HG03108 (cell line): ENCODE measurements at regions not wholly inside any gene's neighbourhood (a gene's known extent, or its start where the extent isn't known, plus 50 kb on each side); places are given as distances from the start of the nearest gene placed in this dataset.
A peak's percentile ranks its signal among the peaks of the same experiment; 100 is the strongest.
"Not testable (repeated sequence)": the region's sequence is repeated elsewhere in the genome, so short reads cannot be mapped to it uniquely, and the experiment has no call there.

Source experiments
- ATAC-seq: cut with Tn5 transposase; IDR thresholded peaks from one replicate; pipeline ENCODE4 v1.9.1; 2021; ENCODE audit warnings: moderate library complexity; ENCODE audit not compliant: unreplicated experiment

DNA sequence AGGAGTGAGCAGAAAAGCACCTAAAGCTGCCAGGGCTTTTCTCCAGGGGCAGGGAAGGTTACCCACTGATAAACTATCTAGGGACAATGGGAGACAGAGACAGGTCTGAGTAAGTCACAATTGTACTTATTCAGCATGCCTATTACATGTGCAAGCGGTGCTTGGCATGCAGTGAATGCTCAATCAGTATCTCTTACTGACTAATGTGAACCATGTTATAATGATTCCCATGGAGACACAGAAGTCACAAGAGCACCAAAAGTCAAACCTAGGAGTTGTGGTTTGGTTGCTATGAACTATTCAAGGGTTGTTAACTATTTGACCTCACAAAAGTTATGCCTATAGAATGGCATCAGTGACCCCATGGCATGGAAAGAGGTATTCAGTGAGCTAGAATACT, 50.0 kb upstream of the RASGRP1 start:
- no peak for ATAC-seq

DNA sequence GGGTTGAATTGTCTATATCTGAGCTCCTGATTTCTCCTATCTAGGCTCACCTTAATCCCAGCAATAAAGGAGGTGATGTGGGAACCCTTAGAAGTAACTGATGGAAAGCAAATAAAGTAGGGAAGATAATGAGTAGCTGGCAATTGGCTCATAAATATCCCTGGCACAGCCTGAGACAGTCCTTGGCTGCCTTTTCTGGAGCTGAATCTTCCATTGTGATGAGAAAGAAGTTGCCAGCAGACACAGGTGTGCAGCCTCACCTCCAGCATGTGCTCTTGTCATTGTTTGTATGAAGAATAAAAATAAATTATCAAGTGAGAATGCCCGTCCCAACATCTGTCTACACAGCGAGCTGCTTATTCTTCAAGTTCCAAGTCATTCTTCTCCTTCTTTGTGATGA, 53.2 kb upstream of the RASGRP1 start:
- no peak for ATAC-seq

DNA sequence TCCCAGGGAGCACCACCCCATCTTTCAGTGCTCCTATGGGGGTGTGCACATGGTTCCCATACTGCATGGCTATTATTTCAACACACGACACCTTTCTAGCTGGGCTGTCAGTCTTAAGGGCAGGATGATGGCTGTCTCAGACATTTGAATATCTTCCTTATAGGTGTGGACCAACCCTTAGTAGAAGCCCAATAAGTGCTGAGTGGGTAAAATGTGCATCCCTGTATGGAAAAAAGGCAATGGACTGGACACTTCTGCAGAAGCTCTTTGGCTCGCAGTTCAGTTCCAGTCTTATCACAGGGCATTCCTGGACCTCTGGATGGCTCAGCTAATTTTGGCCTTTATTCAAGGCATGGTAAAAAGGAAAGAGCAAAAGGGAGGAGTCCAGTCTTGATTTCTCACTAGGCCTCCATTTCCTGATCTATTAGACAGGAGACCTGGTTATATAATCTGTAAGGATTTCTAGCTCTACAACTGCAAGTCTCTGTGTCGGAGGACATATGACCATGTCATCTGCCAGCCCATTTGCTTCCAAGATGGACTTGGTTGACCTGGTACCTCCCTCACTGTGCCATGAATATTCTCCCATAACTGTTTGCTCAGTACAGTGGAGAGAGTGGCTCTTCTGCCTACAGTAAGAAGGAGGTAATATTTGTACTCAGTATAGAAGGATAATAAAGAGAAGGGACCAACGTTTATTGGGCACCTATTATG, 53.8 kb upstream of the RASGRP1 start:
- ATAC-seq = no peak

DNA sequence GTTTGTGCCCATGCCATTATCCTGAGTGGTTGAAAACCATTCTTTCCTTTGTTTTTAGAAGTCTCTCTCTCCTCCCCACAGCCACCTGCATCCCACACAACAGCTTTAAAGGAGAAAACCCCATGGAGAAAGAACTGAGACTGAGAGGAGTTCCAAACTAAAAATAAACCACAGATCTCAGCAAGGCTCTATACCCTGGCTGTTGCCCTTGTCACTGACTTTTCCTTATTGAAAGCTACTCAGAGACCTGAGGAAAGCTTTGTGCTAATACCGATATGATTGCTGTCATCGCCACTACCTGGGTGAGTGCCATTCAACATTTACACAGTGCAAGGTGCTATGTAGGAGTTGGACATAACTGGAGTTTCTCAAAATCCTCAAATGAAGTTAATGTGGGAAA, 55.5 kb upstream of the RASGRP1 start:
- ATAC-seq = no peak

DNA sequence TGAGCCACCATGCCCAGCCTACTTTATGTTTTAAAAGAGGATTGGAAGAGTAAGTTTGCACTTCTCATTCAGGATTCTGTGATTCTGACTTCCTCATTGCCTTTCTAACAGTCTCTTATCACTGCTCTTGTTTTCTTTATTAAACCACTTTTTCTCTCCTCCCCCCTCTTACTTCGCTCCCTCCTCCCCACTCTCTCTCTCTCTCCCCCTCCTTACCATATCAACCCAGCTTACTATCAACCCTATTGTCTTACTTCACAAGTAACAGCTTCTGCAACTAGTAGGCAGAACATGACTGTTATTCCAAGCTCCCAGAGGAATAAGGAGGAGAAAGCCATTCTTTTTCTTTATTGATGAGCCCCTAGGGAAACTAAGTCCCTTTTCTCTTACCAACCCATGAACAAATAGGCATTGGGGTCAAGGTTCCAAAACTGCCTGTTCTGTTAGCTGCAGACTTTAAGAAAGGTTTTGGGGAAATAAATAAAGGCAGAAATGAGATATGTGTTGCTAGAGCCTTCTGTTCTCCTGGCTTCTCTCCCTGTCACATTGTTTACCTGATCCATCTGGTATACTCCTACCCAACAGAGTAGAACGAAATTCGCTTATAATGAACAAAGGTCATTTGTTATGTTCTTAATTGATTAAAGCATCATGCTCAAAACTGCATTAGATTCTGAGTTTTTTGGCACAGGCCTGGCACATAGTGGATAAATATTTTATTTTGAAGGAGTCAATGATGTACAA, 56.4 kb upstream of the RASGRP1 start:
- no peak for ATAC-seq

DNA sequence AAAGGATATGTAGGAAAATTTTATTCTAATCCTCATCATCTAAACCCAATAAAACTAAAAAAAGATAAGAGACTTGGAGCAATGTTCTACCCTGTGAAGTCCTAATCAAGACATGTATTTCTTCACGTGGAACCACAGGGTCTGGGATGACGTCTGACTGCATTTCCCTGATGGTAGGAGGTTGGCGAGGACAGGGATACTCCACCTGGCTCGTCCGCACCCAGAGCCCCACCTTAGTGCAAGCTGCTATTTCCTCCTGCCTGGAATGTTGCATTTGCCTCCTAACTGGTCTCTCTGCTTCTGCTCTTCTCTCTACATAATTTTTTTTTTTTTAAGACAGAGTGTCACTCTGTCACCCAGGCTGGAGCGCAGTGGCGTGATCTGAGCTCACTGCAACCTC, 57.7 kb upstream of the RASGRP1 start:
- no peak for ATAC-seq

DNA sequence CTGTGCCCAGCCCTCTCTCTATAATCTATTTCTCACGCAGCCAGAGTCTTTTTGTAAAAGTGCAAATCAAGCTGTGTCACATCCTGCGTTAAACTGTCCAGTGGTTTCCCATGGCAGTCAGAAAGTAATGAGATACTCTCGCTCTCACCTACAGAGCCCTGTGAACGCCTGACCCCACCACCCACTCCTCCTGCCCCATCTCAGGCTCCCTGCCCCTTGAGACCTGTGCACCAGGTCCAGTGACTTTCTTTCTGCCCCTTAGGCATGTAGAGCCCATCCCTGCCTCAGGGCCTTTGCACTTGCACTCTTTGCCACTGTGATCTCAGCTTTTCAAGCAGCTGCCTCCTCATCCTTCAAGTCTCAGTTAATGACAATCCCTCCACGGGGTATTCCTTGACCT, 58.3 kb upstream of the RASGRP1 start:
- no peak for ATAC-seq

DNA sequence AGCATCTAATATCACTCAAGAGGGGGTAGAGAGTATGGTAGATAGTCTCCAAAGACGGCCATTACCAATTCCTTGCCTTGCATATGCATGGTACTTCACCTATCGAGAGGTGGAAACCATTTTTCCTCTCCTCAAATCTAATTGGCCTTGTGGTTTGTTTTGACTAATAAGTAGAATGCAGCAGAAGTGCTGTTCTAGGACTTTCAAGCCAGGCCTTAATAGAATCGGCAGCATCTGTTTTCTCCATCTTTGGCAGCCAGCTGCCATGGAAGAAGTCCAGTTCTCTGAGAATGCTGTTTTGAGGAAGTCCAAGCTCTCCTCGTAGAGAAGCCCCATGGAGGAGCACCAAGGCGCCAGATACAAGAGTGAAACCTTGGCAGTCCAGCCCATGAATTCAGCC, 59.1 kb upstream of the RASGRP1 start:
- no peak for ATAC-seq

DNA sequence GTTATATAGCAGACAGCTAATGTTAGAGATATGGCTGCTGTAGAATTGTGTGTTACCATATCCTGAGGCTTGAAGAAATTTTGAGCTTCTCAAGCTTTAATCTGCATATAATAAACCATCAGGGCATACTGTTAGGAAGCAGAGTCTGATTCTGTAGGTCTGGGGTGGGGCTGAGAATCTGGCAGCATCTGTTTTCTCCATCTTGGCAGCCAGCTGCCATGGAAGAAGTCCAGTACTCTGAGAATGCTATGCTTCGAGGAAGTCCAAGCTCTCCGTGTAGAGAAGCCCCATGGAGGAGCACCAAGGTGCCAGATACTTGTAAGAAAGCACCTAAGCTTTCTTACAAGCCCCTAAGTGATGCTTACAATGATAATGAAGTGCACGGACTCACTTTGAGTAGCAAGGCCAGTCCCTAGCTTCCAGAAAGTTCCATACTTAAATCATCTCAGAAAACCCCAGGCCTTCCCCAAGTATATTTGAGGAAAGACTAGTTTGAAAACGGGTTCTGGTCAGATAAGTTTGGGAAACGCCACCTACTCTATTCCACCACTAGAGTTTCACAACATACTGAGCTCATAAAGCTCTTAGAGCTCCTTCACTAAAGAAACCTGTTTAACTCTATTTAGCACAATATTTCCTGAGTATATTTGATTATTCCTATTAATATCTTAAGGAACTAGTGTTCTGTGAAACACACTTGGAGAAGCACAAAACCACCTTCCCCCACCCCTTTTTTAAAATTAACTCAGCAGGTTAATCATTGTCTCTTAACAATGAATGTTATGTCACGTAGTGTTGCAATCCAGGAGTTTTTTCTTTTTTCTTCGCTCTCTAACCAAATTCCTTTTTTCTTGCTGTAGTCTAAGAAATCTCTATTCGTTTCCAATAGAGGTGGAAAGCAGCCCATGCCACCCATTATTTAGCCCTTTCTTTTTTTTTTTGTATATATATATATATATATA, 59.9 kb upstream of the RASGRP1 start:
- ATAC-seq = no peak

DNA sequence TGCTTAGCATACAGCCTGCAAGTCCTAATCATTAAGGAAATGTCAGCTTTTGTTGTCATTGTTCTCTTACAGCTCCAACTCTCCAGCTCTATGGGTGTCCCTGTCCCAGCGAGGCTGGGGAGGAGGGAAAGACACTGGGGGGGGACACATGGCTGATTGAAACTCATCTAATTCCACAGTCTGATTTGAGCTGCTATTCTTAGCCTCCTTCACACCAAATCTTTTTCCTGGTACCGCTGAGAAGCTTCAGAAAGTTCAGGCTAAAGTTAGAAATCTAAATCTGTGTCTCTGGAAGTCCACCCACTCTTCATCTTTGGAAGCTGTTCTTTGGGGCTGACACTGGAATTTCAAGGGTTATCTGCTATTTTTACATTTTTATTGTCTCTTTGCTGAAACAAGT, 61.3 kb upstream of the RASGRP1 start:
- no peak for ATAC-seq

DNA sequence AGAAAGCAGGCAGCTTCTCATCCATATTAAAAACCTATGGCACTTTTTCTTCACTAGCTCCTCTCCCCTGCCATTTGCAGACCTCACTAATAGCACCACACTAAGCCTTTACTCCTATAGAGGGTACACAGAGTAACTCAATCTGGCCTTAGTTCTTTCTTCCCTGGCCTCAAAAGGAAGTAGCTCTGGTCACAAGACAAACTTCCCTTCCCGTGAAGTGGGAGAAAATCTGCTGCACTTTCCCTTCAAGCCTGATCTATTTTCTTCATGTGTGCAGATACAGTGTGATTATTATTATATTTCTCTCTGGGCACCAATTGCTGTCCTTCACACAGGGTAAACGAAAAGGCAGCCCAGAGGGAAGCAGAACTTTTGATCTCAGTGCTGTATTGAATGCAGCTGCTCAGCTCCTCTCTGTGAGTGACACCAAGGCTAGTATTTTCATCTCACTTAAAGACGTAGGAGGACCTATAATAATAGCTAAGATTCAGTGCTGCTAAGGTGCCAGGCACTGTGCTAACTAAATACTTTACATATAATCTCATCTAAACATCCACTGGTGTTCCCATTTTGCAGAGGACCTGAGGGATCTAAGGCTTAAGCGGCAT, 61.9 kb upstream of the RASGRP1 start:
- no peak for ATAC-seq

DNA sequence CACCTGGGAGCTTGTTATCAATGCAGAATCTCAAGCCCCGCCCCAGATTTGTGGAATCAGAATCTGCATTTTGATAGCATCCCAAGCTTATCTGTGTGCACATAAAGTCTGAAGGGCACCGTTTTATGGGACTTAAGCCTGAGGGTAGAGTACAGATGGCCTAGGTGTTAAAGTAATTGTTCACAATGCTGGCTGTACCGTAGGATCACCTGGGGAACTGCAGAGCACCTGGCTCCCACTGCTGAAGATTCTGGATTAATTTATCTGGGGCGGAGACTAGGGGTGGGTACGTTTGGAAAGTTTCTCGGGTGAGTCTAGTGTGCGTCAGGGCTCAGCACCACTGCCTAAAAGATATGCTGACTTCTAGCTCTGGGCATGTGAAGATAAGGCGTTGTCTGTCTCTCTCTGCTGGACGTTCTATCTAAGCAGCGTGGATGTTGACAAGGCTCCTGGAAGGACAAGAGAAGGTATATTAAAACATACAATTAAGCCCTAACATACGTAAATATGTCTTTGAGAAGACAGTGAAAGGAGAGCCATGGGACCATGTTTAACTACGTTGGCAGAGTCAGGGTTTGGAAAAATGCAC, 63.2 kb upstream of the RASGRP1 start:
- no peak for ATAC-seq

DNA sequence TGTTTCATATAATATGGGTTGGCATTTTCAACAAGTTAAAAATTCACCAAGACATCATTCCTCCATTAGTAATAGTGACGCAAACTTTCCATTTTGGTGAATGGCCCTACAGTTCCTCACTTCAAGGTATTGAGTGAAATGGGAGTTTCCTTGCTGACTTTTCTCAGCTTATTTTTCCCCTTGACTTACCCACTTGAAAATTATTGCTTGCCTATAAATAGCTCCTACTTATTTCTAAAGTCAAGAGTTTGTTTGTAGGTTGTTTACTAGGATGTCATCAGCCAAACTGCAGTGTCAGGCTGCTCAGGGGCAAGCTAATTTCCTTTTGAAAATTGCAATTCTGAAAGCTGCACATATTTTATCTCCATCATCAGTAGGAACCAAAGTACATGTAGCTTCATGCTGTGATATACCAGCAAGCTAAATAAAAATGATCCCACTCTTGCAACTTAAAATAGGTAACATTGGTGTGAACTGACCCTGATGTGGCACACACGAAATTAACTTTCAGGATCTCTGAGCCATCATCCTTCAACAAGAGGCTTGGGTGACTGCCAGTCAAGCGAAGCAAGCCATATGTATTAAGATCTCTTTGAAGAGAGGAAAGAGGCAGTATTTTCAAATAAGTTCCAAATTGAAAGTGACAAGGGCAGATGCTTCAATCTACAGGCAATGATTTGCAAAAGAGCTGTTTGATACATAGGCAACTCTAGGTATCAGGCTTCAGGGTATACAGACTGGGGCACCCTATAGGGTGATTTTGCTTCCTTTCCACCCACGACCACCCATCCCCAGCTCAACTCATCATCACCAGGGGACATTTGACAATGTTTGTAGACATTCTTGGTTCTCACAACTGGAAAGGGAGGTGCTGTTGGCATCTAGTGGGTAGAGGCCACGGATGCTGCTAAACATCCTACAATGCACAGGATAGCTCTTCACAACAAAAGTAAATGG, 66.8 kb upstream of the RASGRP1 start:
- no peak for ATAC-seq

DNA sequence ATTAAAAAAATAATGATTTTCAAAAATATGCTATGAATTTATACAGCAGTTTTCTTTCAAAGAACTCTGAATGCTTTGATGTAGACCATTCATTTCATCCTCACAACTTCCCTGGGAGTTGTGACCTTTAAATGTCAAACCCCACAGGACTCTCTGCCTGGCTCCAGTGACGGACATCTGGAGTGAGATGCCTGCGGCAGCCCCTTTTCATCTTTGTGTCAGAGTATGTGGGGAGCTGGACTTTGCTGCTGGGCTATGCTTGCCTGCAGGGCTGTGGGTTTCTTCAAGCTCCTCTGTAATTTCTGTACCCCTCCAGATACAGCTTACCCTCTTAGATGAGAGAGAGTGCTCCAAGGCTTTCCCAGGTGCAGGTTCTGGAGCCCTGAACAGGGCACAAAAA, 70.6 kb upstream of the RASGRP1 start:
- ATAC-seq = no peak

DNA sequence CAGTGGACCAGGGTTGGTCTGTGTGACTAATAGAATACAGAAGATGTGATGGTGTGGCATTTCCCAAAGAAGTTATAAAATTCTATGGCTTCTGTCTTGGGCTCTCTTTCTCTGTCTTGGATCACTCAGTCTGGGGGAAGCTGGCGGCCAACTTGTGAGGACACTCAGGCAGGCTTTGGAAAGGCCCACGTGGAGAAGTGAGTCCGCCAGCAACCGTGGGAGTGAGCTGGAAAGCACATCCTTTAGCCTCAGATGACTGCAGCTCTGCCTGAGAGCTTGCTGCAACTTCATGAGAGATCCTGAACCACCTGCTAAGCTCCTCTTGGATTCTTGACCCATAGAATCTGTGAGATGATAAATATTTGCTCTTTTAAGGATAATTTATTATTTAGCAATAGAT, 72.0 kb upstream of the RASGRP1 start:
- no peak for ATAC-seq

DNA sequence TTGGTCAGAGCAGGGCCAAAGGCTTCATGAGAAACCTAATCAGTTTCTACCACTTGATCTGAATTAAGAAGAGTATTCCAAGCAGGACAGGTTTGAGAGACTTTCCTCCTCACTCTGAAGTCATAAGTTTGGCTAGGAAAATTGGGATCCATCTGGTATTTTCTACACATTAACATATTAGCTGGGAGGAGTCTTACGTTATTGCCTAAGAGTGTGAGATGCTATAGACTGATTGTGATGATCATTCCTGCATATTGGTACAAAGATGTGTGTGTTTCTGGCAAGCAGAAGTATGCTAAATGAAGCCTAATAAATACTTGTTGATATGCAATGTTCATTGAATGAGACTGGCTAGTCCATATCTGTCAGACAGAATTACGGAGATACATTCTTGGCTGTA, 73.5 kb upstream of the RASGRP1 start:
- ATAC-seq = no peak

DNA sequence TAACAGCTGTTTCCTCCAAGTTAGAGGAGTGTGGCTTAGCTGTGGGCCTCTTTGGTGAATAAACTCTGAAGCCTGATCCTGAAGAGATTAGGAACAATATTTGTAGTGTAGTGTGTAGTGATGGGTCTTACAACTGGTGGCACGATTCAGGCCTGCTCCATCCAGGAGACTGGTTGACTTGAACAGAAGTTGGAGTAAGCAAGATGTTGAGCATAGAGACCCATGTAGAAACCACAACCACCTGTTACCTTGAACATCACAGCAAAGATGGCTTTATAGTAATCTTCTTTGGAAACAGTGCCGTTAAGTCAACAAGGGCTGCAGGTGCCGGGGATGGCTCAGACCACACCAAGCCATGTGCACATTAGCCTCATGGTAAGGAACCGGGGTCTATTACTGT, 74.2 kb upstream of the RASGRP1 start:
- no peak for ATAC-seq

DNA sequence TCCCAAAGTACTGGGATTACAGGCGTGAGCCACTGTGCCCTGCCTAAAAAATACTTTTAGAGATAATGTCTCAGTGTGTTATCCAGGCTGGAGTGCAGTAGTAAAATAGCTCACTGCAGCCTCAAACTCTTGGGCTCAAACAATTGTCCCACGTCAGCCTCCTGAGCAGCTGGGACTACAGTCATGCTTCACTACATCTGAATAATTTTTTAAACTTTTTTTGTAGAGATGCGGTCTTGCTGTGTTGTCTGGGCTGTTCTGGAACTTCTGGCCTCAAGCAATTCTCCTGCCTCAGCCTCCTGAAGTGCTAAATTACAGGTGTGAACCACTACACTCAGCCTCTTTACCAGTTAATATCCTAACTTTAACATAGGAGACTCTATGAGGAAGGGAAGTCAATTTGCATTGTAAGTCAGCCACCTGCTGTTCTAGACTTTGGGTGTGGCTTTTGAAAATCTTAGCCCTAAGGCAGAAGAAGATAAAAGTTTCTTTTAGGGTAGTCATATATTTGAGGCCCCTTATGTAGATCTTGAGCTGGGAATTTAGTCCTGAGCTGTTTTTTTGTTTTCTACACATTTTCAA, 78.2 kb upstream of the RASGRP1 start:
- peak; percentile 47 for ATAC-seq

DNA sequence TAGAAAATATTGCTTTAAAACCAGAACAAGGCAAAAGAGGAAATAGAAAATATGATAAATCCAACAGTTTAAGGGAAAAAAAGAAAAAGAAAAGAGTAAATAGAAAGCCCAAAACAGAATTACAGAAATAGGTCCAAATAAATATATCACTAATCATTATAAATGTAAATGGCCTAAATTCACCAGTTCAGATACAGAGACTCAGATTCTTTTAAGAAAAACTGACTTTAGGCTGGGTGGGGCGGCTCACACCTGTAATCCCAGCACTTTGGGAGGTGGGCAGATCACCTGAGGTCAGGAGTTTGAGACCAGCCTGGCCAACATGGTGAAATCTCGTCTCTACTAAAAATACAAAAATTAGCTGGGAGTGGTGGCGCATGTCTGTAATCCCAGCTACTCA, 79.7 kb upstream of the RASGRP1 start:
- not testable (repeated sequence) for ATAC-seq
